HCT116 (cell line): ENCODE measurements at regions not wholly inside any gene's neighbourhood (a gene's known extent, or its start where the extent isn't known, plus 50 kb on each side); places are given as distances from the start of the nearest gene placed in this dataset.
"Not testable (repeated sequence)": the region's sequence is repeated elsewhere in the genome, so short reads cannot be mapped to it uniquely, and the experiment has no call there.

Source experiments
- ATAC-seq: fragments of 200-7000 bp; cut with Tn5 transposase; 2 replicates; pipeline ENCODE4 v1.9.1; 2020; ENCODE audit warnings: mild to moderate bottlenecking, moderate library complexity
- BruUV-seq: library from RNA; stranded (reverse); fragments of 400-500 nt; replicated peaks from 2 replicates; lab custom pipeline; 2021; lab: Mats Ljungman, UMichigan
- CTCF ChIA-PET: fragments of 300-600 bp; sonication (Branson Sonifier 250); formaldehyde crosslinking; loops from one replicate; lab custom pipeline; 2021; ENCODE audit warnings: antibody characterized with exemption; lab: Charles Lee
- POLR2A ChIA-PET: fragments of 300-600, 350-600 bp; sonication (Branson Sonifier 250); formaldehyde crosslinking; loops from one replicate; lab custom pipeline; 2021; ENCODE audit warnings: antibody characterized with exemption; lab: Charles Lee
- RAD21 ChIA-PET, 2 experiments: fragments of 300-600 bp; sonication (Branson Sonifier 250); formaldehyde crosslinking; loops; one replicate each; lab custom pipeline; 2023; ENCODE audit warnings: low total read pairs in 2 of 2; ENCODE audit not compliant: uncharacterized antibody in 2 of 2, unreplicated experiment in 2 of 2, low non-redundant PET in 1 of 2; lab: Charles Lee
- DNase-seq: peaks from one replicate; pipeline ENCODE4 v3.0.0-alpha.2; 2010; ENCODE audit warnings: low read depth, low spot score
- H2AFZ ChIP-seq: fragments of 200-600 bp; shearing (Covaris generic), sonication (generic); 2 replicates; pipeline ENCODE4 v1.6.1; 2017; ENCODE audit warnings: low read depth, mixed run types, mixed read lengths, antibody characterized with exemption, low read length; ENCODE audit not compliant: poor library complexity, severe bottlenecking
- H3K27ac ChIP-seq: 2 replicates; pipeline ENCODE4 v1.5.1; 2012; ENCODE audit warnings: low read depth, low read length
- H3K27me3 ChIP-seq: fragments of 200-600 bp; sonication (generic); 2 replicates; pipeline ENCODE4 v1.6.1; 2016; ENCODE audit warnings: mixed run types, low read length, mixed read lengths; ENCODE audit not compliant: insufficient read depth
- H3K36me3 ChIP-seq, 2 experiments: fragments of 200-500 bp in 1 of 2; fragments of 200-600 bp in 1 of 2; sonication (Bioruptor generic) in 1 of 2; sonication (generic) in 1 of 2; 2 replicates each; pipeline versions ENCODE4 v1.5.1 to v1.6.1; 2014 to 2016; ENCODE audit warnings: low read length in 2 of 2, inconsistent platforms in 1 of 2, mixed read lengths in 1 of 2, mixed run types in 1 of 2; ENCODE audit not compliant: insufficient read depth in 2 of 2, control insufficient read depth in 1 of 2
- H3K4me1 ChIP-seq, 2 experiments: fragments of 200-600 bp in 1 of 2; sonication (generic) in 1 of 2; 2 replicates each; pipeline versions ENCODE4 v1.5.1 to v1.6.1; 2012 to 2017; ENCODE audit warnings: low read length in 2 of 2, inconsistent platforms in 1 of 2, mild to moderate bottlenecking in 1 of 2, mixed read lengths in 1 of 2, mixed run types in 1 of 2, moderate library complexity in 1 of 2; ENCODE audit not compliant: insufficient read depth in 2 of 2, control insufficient read depth in 1 of 2
- H3K4me2 ChIP-seq: fragments of 200-600 bp; sonication (generic); 2 replicates; pipeline ENCODE4 v1.6.1; 2017; ENCODE audit warnings: mixed run types, low read length, mixed read lengths
- H3K4me3 ChIP-seq, 2 experiments: fragments of 200-600 bp in 1 of 2; sonication (generic) in 1 of 2; replicated peaks in 1 of 2; 2 replicates each; pipeline ENCODE4 v1.5.1; 2011 to 2016; ENCODE audit warnings: low read length in 2 of 2, control low read depth in 1 of 2, low read depth in 1 of 2, mild to moderate bottlenecking in 1 of 2, mixed read lengths in 1 of 2, mixed run types in 1 of 2
- H3K79me2 ChIP-seq: fragments of 200-600 bp; sonication (generic); 2 replicates; pipeline ENCODE4 v1.6.1; 2017; ENCODE audit warnings: mild to moderate bottlenecking, mixed run types, low read length, moderate library complexity, mixed read lengths; ENCODE audit not compliant: insufficient read depth
- H3K9ac ChIP-seq: fragments of 200-600 bp; sonication (generic); 2 replicates; pipeline ENCODE4 v1.6.1; 2016; ENCODE audit warnings: low read length, mixed read lengths
- H3K9me2 ChIP-seq: fragments of 200-600 bp; sonication (generic), shearing (Covaris generic); 2 replicates; pipeline ENCODE4 v1.6.1; 2017; ENCODE audit warnings: mixed run types, mild to moderate bottlenecking, moderate library complexity; ENCODE audit not compliant: insufficient read depth
- H3K9me3 ChIP-seq, 2 experiments: fragments of 200-500 bp in 1 of 2; fragments of 200-600 bp in 1 of 2; sonication (Bioruptor generic) in 1 of 2; sonication (generic) in 1 of 2; 2 replicates each; pipeline ENCODE4 v1.6.1; 2014 to 2017; ENCODE audit warnings: low read length in 2 of 2, mixed read lengths in 2 of 2, inconsistent platforms in 1 of 2, low read depth in 1 of 2, mild to moderate bottlenecking in 1 of 2, mixed run types in 1 of 2, moderate library complexity in 1 of 2; ENCODE audit not compliant: control insufficient read depth in 1 of 2, insufficient read depth in 1 of 2
- H4K20me1 ChIP-seq: fragments of 200-600 bp; sonication (generic), shearing (Covaris generic); 2 replicates; pipeline ENCODE4 v1.6.1; 2017; ENCODE audit warnings: mixed run types, mild to moderate bottlenecking, moderate library complexity; ENCODE audit not compliant: insufficient read depth
- RAD21 ChIP-seq: IDR thresholded peaks from 2 replicates; pipeline ENCODE4 v1.6.1; 2012; ENCODE audit warnings: low read depth, mild to moderate bottlenecking
- intact Hi-C: fragments of 100-400 bp; cut with micrococcal nuclease; formaldehyde crosslinking; loops from 2 replicates; pipeline ENCODE4 v1.10.0; 2022
- TF ChIP-seq, protein P1 (sequence below), 3 experiments: fragments of 200-600 bp in 1 of 3; sonication (generic) in 1 of 3; IDR thresholded peaks in 2 of 3; conservative IDR thresholded peaks in 1 of 3; 2 replicates each; pipeline ENCODE4 v1.5.1; 2012 to 2017; ENCODE audit warnings: low read depth in 2 of 3, low read length in 2 of 3, antibody characterized with exemption in 1 of 3, borderline replicate concordance in 1 of 3, control low read depth in 1 of 3, mild to moderate bottlenecking in 1 of 3, mixed read lengths in 1 of 3, mixed run types in 1 of 3, moderate library complexity in 1 of 3; ENCODE audit not compliant: insufficient read depth in 1 of 3

- H4K20me1 ChIP-seq, RAD21 ChIA-PET, intact Hi-C loops, H3K4me2 ChIP-seq, H3K27ac ChIP-seq, DNase-seq, H3K9me2 ChIP-seq, H3K36me3 ChIP-seq, H3K27me3 ChIP-seq, H2AFZ ChIP-seq, H3K9me3 ChIP-seq, CTCF ChIA-PET, H3K9ac ChIP-seq, H3K4me3 ChIP-seq, BruUV-seq, H3K4me1 ChIP-seq, H3K79me2 ChIP-seq, POLR2A ChIA-PET: not testable (repeated sequence)
- peak; percentile 14; the same call in 1 of the 2 replicates for TF ChIP-seq RAD21
- TF ChIP-seq, protein P1, sequence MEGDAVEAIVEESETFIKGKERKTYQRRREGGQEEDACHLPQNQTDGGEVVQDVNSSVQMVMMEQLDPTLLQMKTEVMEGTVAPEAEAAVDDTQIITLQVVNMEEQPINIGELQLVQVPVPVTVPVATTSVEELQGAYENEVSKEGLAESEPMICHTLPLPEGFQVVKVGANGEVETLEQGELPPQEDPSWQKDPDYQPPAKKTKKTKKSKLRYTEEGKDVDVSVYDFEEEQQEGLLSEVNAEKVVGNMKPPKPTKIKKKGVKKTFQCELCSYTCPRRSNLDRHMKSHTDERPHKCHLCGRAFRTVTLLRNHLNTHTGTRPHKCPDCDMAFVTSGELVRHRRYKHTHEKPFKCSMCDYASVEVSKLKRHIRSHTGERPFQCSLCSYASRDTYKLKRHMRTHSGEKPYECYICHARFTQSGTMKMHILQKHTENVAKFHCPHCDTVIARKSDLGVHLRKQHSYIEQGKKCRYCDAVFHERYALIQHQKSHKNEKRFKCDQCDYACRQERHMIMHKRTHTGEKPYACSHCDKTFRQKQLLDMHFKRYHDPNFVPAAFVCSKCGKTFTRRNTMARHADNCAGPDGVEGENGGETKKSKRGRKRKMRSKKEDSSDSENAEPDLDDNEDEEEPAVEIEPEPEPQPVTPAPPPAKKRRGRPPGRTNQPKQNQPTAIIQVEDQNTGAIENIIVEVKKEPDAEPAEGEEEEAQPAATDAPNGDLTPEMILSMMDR (IDR thresholded peaks at IDR 0.05 in 2 of 3, conservative IDR thresholded peaks at IDR 0.05 in 1 of 3; ENCODE audit: borderline replicate concordance in 1 of 3, insufficient read depth in 1 of 3, low read depth in 2 of 3, low read length in 2 of 3), result peak in 2 of 3 experiments; percentile 14 to 18; a peak in 3 of 6 replicates
- ATAC-seq, result peak; percentile 99
These were observed 189.4 kb upstream of the NBPF12 start for GRCh38 chr1:146748686-146749085.

GRCh38 chr1:146731981-146732680 lies 206.0 kb upstream of the NBPF12 start:
- H3K4me3 ChIP-seq, RAD21 ChIA-PET, H3K9me3 ChIP-seq, DNase-seq, H3K36me3 ChIP-seq, H3K27me3 ChIP-seq, H3K9ac ChIP-seq, ATAC-seq, H3K27ac ChIP-seq, H3K79me2 ChIP-seq, H3K9me2 ChIP-seq, CTCF ChIA-PET, intact Hi-C loops, BruUV-seq, H3K4me2 ChIP-seq, H3K4me1 ChIP-seq, POLR2A ChIA-PET, H4K20me1 ChIP-seq, H2AFZ ChIP-seq: not testable (repeated sequence)

GRCh38 chr1:146729642-146730344 lies 208.3 kb upstream of the NBPF12 start:
- ATAC-seq, result peak; percentile 74

More at GRCh38 chr1:146729642-146730344, 208.3 kb upstream of the NBPF12 start:
- H3K4me2 ChIP-seq, BruUV-seq, H3K9ac ChIP-seq, DNase-seq, H2AFZ ChIP-seq, H3K27ac ChIP-seq, H3K4me3 ChIP-seq, H3K4me1 ChIP-seq, H3K9me2 ChIP-seq, CTCF ChIA-PET, H4K20me1 ChIP-seq, H3K36me3 ChIP-seq, POLR2A ChIA-PET, intact Hi-C loops, H3K79me2 ChIP-seq, RAD21 ChIA-PET, H3K27me3 ChIP-seq, H3K9me3 ChIP-seq: not testable (repeated sequence)
